ENCODE measurements at regions not wholly inside any gene's neighbourhood (a gene's known extent, or its start where the extent isn't known, plus 50 kb on each side); places are given as distances from the start of the nearest gene placed in this dataset.

GRCh38 chr9:99577351-99577750, 244.3 kb upstream of the NR4A3 start:
- no peak overlapping the region for H3K4me3 Mint-ChIP-seq
- no peaks in the 10 kb centered on the region for H3K9me3 Mint-ChIP-seq
- H3K36me3 Mint-ChIP-seq = no peaks in the 10 kb centered on the region
- H3K27me3 Mint-ChIP-seq = no peaks in the 10 kb centered on the region
- H3K4me1 Mint-ChIP-seq = no peaks in the 10 kb centered on the region
- H3K27ac Mint-ChIP-seq = no peak overlapping the region

- Mint-ChIP-seq H3K4me1 (peaks cover 0 to 4% (median 3%) of the 10 kb centered on the region in 3 donors), H3K27ac (no peak overlapping the region), H3K36me3 (no peaks in the 10 kb centered on the region), H3K4me3 (no peak overlapping the region), H3K27me3 (no peaks in the 10 kb centered on the region), H3K9me3 (no peaks in the 10 kb centered on the region)
Measured at GRCh38 chr9:99578666-99579065, 243.0 kb upstream of the NR4A3 start.

GRCh38 chr9:99579964-99580363, 241.7 kb upstream of the NR4A3 start:
- no peak overlapping the region for H3K4me3 Mint-ChIP-seq
- peaks cover 0 to 4% (median 3%) of the 10 kb centered on the region in 3 donors for H3K4me1 Mint-ChIP-seq
- no peaks in the 10 kb centered on the region for H3K36me3 Mint-ChIP-seq
- H3K9me3 Mint-ChIP-seq = no peaks in the 10 kb centered on the region
- H3K27ac Mint-ChIP-seq = no peak overlapping the region
- no peaks in the 10 kb centered on the region for H3K27me3 Mint-ChIP-seq

- peaks cover 0 to 4% (median 3%) of the 10 kb centered on the region in 3 donors for H3K4me1 Mint-ChIP-seq
- H3K9me3 Mint-ChIP-seq = no peaks in the 10 kb centered on the region
- peak overlapping the region in 1 of 4 donors; percentile 69 for H3K4me3 Mint-ChIP-seq
- H3K36me3 Mint-ChIP-seq = no peaks in the 10 kb centered on the region
- no peaks in the 10 kb centered on the region for H3K27me3 Mint-ChIP-seq
- H3K27ac Mint-ChIP-seq = peak overlapping the region in 1 of 3 donors; percentile 81
Measured at GRCh38 chr9:99582814-99583213, 238.9 kb upstream of the NR4A3 start.

GRCh38 chr9:99588299-99588698, 233.4 kb upstream of the NR4A3 start:
- H3K4me3 Mint-ChIP-seq = no peak overlapping the region
- peaks cover 10 to 20% (median 12%) of the 10 kb centered on the region in 3 donors for H3K4me1 Mint-ChIP-seq
- H3K27me3 Mint-ChIP-seq = peaks cover 2% of the 10 kb centered on the region
- no peak overlapping the region for H3K27ac Mint-ChIP-seq
- no peaks in the 10 kb centered on the region for H3K36me3 Mint-ChIP-seq
- H3K9me3 Mint-ChIP-seq = no peaks in the 10 kb centered on the region

GRCh38 chr9:99588747-99589146, 232.9 kb upstream of the NR4A3 start:
- no peak overlapping the region for H3K27ac Mint-ChIP-seq
- H3K4me3 Mint-ChIP-seq = no peak overlapping the region
- peaks cover 2% of the 10 kb centered on the region for H3K27me3 Mint-ChIP-seq
- no peaks in the 10 kb centered on the region for H3K9me3 Mint-ChIP-seq
- peaks cover 10 to 25% (median 16%) of the 10 kb centered on the region in 3 donors for H3K4me1 Mint-ChIP-seq
- no peaks in the 10 kb centered on the region for H3K36me3 Mint-ChIP-seq

- Mint-ChIP-seq H3K27me3 (peaks cover 2% of the 10 kb centered on the region), H3K4me1 (peaks cover 16 to 31% (median 20%) of the 10 kb centered on the region in 3 donors), H3K36me3 (no peaks in the 10 kb centered on the region), H3K4me3 (peak overlapping the region in 2 of 4 donors; percentile 26 to 86), H3K27ac (no peak overlapping the region), H3K9me3 (peaks cover 0 to 3% (median 2%) of the 10 kb centered on the region in 3 donors)
Measured at GRCh38 chr9:99590410-99590809, 231.3 kb upstream of the NR4A3 start.

GRCh38 chr9:99590840-99591239, 230.8 kb upstream of the NR4A3 start:
- Mint-ChIP-seq H3K4me1 (peaks cover 16 to 36% (median 23%) of the 10 kb centered on the region in 3 donors), H3K27me3 (peaks cover 2% of the 10 kb centered on the region), H3K9me3 (peaks cover 0 to 3% (median 2%) of the 10 kb centered on the region in 3 donors), H3K27ac (peak overlapping the region in 1 of 3 donors; percentile 28), H3K36me3 (no peaks in the 10 kb centered on the region), H3K4me3 (peak overlapping the region in 2 of 4 donors; percentile 26 to 86)

- Mint-ChIP-seq H3K9me3 (peaks cover 0 to 3% (median 2%) of the 10 kb centered on the region in 3 donors), H3K4me1 (peaks cover 16 to 43% (median 27%) of the 10 kb centered on the region in 3 donors), H3K27me3 (peaks cover 2% of the 10 kb centered on the region), H3K4me3 (no peak overlapping the region), H3K27ac (peak overlapping the region in 2 of 3 donors; percentile 3 to 7), H3K36me3 (no peaks in the 10 kb centered on the region)
Measured at GRCh38 chr9:99591770-99592169, 229.9 kb upstream of the NR4A3 start.

GRCh38 chr9:99592834-99593574, 228.7 kb upstream of the NR4A3 start:
- peak overlapping the region in 2 of 3 donors; percentile 55 to 65 for H3K27ac Mint-ChIP-seq
- peaks cover 19 to 43% (median 27%) of the 10 kb centered on the region in 3 donors for H3K4me1 Mint-ChIP-seq
- peaks cover 0 to 3% (median 2%) of the 10 kb centered on the region in 3 donors for H3K9me3 Mint-ChIP-seq
- no peak overlapping the region for H3K4me3 Mint-ChIP-seq
- no peaks in the 10 kb centered on the region for H3K36me3 Mint-ChIP-seq
- peaks cover 2% of the 10 kb centered on the region for H3K27me3 Mint-ChIP-seq

- H3K27me3 Mint-ChIP-seq = peaks cover 2% of the 10 kb centered on the region
- H3K9me3 Mint-ChIP-seq = peaks cover 0 to 3% (median 2%) of the 10 kb centered on the region in 3 donors
- H3K4me3 Mint-ChIP-seq = no peak overlapping the region
- H3K36me3 Mint-ChIP-seq = no peaks in the 10 kb centered on the region
- H3K27ac Mint-ChIP-seq = peak overlapping the region in 2 of 3 donors; percentile 55 to 65
- peaks cover 19 to 43% (median 27%) of the 10 kb centered on the region in 3 donors for H3K4me1 Mint-ChIP-seq
Measured at GRCh38 chr9:99593610-99594009, 228.1 kb upstream of the NR4A3 start.

GRCh38 chr9:99594056-99594780, 227.5 kb upstream of the NR4A3 start:
- Mint-ChIP-seq H3K9me3 (peaks cover 0 to 3% (median 2%) of the 10 kb centered on the region in 3 donors), H3K4me3 (peak overlapping the region in 1 of 4 donors; percentile 14), H3K4me1 (peaks cover 19 to 43% (median 27%) of the 10 kb centered on the region in 3 donors), H3K27ac (peak overlapping the region in 2 of 3 donors; percentile 55 to 65), H3K27me3 (peaks cover 2% of the 10 kb centered on the region), H3K36me3 (no peaks in the 10 kb centered on the region)

GRCh38 chr9:99595796-99596195, 225.9 kb upstream of the NR4A3 start:
- H3K4me3 Mint-ChIP-seq = no peak overlapping the region
- peaks cover 13 to 37% (median 22%) of the 10 kb centered on the region in 3 donors for H3K4me1 Mint-ChIP-seq
- H3K27ac Mint-ChIP-seq = peak overlapping the region in 2 of 3 donors; percentile 42 to 88
- no peaks in the 10 kb centered on the region for H3K36me3 Mint-ChIP-seq
- H3K9me3 Mint-ChIP-seq = peaks cover 0 to 3% (median 2%) of the 10 kb centered on the region in 3 donors
- peaks cover 2% of the 10 kb centered on the region for H3K27me3 Mint-ChIP-seq

GRCh38 chr9:99601571-99602111, 220.0 kb upstream of the NR4A3 start:
- Mint-ChIP-seq H3K27me3 (no peaks in the 10 kb centered on the region), H3K4me3 (no peak overlapping the region), H3K36me3 (peaks cover 3% of the 10 kb centered on the region), H3K4me1 (peaks cover 0 to 2% (median 0%) of the 10 kb centered on the region in 3 donors), H3K27ac (no peak overlapping the region), H3K9me3 (peaks cover 0 to 6% (median 0%) of the 10 kb centered on the region in 3 donors)

GRCh38 chr9:99602854-99603253, 218.8 kb upstream of the NR4A3 start:
- peaks cover 0 to 6% (median 0%) of the 10 kb centered on the region in 3 donors for H3K9me3 Mint-ChIP-seq
- no peak overlapping the region for H3K4me3 Mint-ChIP-seq
- no peak overlapping the region for H3K27ac Mint-ChIP-seq
- no peaks in the 10 kb centered on the region for H3K4me1 Mint-ChIP-seq
- H3K27me3 Mint-ChIP-seq = peaks cover 1% of the 10 kb centered on the region
- peaks cover 3% of the 10 kb centered on the region for H3K36me3 Mint-ChIP-seq

Data from IgD-negative memory B cell (primary cell).